Brain microvascular endothelial cell (primary cell): ENCODE measurements at regions not wholly inside any gene's neighbourhood (a gene's known extent, or its start where the extent isn't known, plus 50 kb on each side); places are given as distances from the start of the nearest gene placed in this dataset.

Source experiments
- DNase-seq: peaks from one replicate; pipeline ENCODE4 v3.0.0-alpha.2; 2020
- H3K27ac ChIP-seq: fragments of 250-450 bp; sonication (Bioruptor Pico); 2 replicates; pipeline ENCODE4 v1.5.1; 2020; ENCODE audit warnings: mild to moderate bottlenecking, moderate library complexity
- H3K27me3 ChIP-seq: fragments of 250-450 bp; sonication (Bioruptor Pico); replicated peaks from 2 replicates; pipeline ENCODE4 v1.5.1; 2020; ENCODE audit warnings: mild to moderate bottlenecking
- H3K36me3 ChIP-seq: fragments of 250-450 bp; sonication (Bioruptor Pico); replicated peaks from 2 replicates; pipeline ENCODE4 v1.5.1; 2020; ENCODE audit warnings: mild to moderate bottlenecking
- H3K4me3 ChIP-seq: 2 replicates; pipeline ENCODE4 v1.5.1; 2011; ENCODE audit warnings: low read depth, mild to moderate bottlenecking, control low read depth, low read length, moderate library complexity
- CTCF ChIP-seq: IDR thresholded peaks from 2 replicates; pipeline ENCODE4 v1.5.1; 2011; ENCODE audit warnings: low read depth, mild to moderate bottlenecking, moderate library complexity, low read length, control low read depth, inconsistent platforms; ENCODE audit errors: missing control alignments
- in situ Hi-C: cut with HindIII; loops from 2 replicates; pipeline ENCODE4 v1.10.0; 2017; ENCODE audit warnings: low sequenced_read_pairs, low pct_ligation_motif_present

- Histone ChIP-seq H3K27ac (no peak overlapping the region), H3K27me3 (no peaks in the 10 kb centered on the region), H3K4me3 (no peak overlapping the region), H3K36me3 (no peaks in the 10 kb centered on the region)
- in situ Hi-C loops, result no loop called here
- TF ChIP-seq CTCF, result no peak
- DNase-seq, result no peak
Measured at GRCh38 chr5:166031926-166032325, 2259.5 kb upstream of the WWC1 start.

GRCh38 chr5:166032601-166033000 lies 2258.8 kb upstream of the WWC1 start:
- TF ChIP-seq CTCF, result no peak
- Histone ChIP-seq H3K27ac (no peak overlapping the region), H3K4me3 (no peak overlapping the region), H3K27me3 (no peaks in the 10 kb centered on the region), H3K36me3 (no peaks in the 10 kb centered on the region)
- in situ Hi-C loops, result no loop called here
- DNase-seq, result no peak

- TF ChIP-seq CTCF, result no peak
- no peaks in the 10 kb centered on the region for H3K36me3 ChIP-seq
- no peaks in the 10 kb centered on the region for H3K27me3 ChIP-seq
- H3K4me3 ChIP-seq, result no peak overlapping the region
- no peak for DNase-seq
- H3K27ac ChIP-seq, result no peak overlapping the region
- in situ Hi-C loops, result no loop called here
Measured at GRCh38 chr5:166045961-166046360, 2245.5 kb upstream of the WWC1 start.

GRCh38 chr5:166046956-166047355 lies 2244.5 kb upstream of the WWC1 start:
- Histone ChIP-seq H3K4me3 (no peak overlapping the region), H3K36me3 (no peaks in the 10 kb centered on the region), H3K27me3 (no peaks in the 10 kb centered on the region), H3K27ac (no peak overlapping the region)
- no peak for DNase-seq
- in situ Hi-C loops, result no loop called here
- TF ChIP-seq CTCF, result no peak

- H3K4me3 ChIP-seq, result no peak overlapping the region
- no peaks in the 10 kb centered on the region for H3K27me3 ChIP-seq
- in situ Hi-C loops, result no loop called here
- no peaks in the 10 kb centered on the region for H3K36me3 ChIP-seq
- no peak for TF ChIP-seq CTCF
- H3K27ac ChIP-seq, result no peak overlapping the region
- DNase-seq, result no peak
Measured at GRCh38 chr5:166050531-166050930, 2240.9 kb upstream of the WWC1 start.

GRCh38 chr5:166058660-166059059 lies 2232.8 kb upstream of the WWC1 start:
- TF ChIP-seq CTCF, result no peak
- H3K27ac ChIP-seq, result no peak overlapping the region
- in situ Hi-C loops, result no loop called here
- no peaks in the 10 kb centered on the region for H3K36me3 ChIP-seq
- no peaks in the 10 kb centered on the region for H3K27me3 ChIP-seq
- no peak overlapping the region for H3K4me3 ChIP-seq
- no peak for DNase-seq
